NCI-H1048 (cell line): ENCODE measurements at regions not wholly inside any gene's neighbourhood (a gene's known extent, or its start where the extent isn't known, plus 50 kb on each side); places are given as distances from the start of the nearest gene placed in this dataset.
"Not testable (repeated sequence)": the region's sequence is repeated elsewhere in the genome, so short reads cannot be mapped to it uniquely, and the experiment has no call there.

Experiments used
- DNase-seq: peaks from one replicate; lab custom pipeline; 2025; lab: John Stamatoyannopoulos, UW

- DNase-seq, result no peak
Measured at GRCh38 chr7:51929818-51930217, 613.2 kb upstream of the COBL start.

- no peak for DNase-seq
Measured at GRCh38 chr7:51927738-51928137, 611.1 kb upstream of the COBL start.

- no peak for DNase-seq
Measured at GRCh38 chr7:51918581-51918980, 602.0 kb upstream of the COBL start.

GRCh38 chr7:51901489-51901840, 584.9 kb upstream of the COBL start:
- no peak for DNase-seq

GRCh38 chr7:51900755-51901488, 584.3 kb upstream of the COBL start:
- DNase-seq, result not testable (repeated sequence)

GRCh38 chr7:51899611-51900010, 583.0 kb upstream of the COBL start:
- no peak for DNase-seq

GRCh38 chr7:51882412-51882811, 565.8 kb upstream of the COBL start:
- no peak for DNase-seq

- DNase-seq, result no peak
Measured at GRCh38 chr7:51881309-51881708, 564.7 kb upstream of the COBL start.

GRCh38 chr7:51878865-51879264, 562.3 kb upstream of the COBL start:
- DNase-seq, result no peak

- no peak for DNase-seq
Measured at GRCh38 chr7:51869452-51869851, 552.8 kb upstream of the COBL start.

- no peak for DNase-seq
Measured at GRCh38 chr7:51867117-51867516, 550.5 kb upstream of the COBL start.

GRCh38 chr7:51860305-51860704, 543.7 kb upstream of the COBL start:
- DNase-seq, result no peak

GRCh38 chr7:51850126-51850525, 533.5 kb upstream of the COBL start:
- DNase-seq, result no peak

GRCh38 chr7:51847461-51848134, 531.0 kb upstream of the COBL start:
- no peak for DNase-seq

GRCh38 chr7:51839130-51839529, 522.5 kb upstream of the COBL start:
- not testable (repeated sequence) for DNase-seq

GRCh38 chr7:51827631-51828030, 511.0 kb upstream of the COBL start:
- DNase-seq, result no peak

- no peak for DNase-seq
Measured at GRCh38 chr7:51824050-51824449, 507.4 kb upstream of the COBL start.

GRCh38 chr7:51823437-51823836, 506.8 kb upstream of the COBL start:
- DNase-seq, result no peak

- no peak for DNase-seq
Measured at GRCh38 chr7:51817694-51818225, 501.2 kb upstream of the COBL start.

GRCh38 chr7:51805783-51806431, 489.3 kb upstream of the COBL start:
- not testable (repeated sequence) for DNase-seq

GRCh38 chr7:51802718-51803117, 486.1 kb upstream of the COBL start:
- no peak for DNase-seq

- no peak for DNase-seq
Measured at GRCh38 chr7:51797371-51797770, 480.8 kb upstream of the COBL start.

GRCh38 chr7:51792796-51793195, 476.2 kb upstream of the COBL start:
- no peak for DNase-seq
